Stomach (tissue), 8 donors: ENCODE measurements at regions not wholly inside any gene's neighbourhood (a gene's known extent, or its start where the extent isn't known, plus 50 kb on each side); places are given as distances from the start of the nearest gene placed in this dataset.
A peak's percentile ranks its signal among the peaks of the same experiment; 100 is the strongest.

Experiments used
- DNase-seq, 2 donors: peaks; one replicate each; pipeline versions ENCODE4 v3.0.0 to v3.0.0-alpha.2; 2013 to 2019
- H3K27ac ChIP-seq, 5 donors: fragments of 200-600 bp in 4 of 5; sonication (generic) in 4 of 5; one replicate each; pipeline ENCODE4 v1.5.1; 2013 to 2019; ENCODE audit warnings: mild to moderate bottlenecking in 1 of 5, moderate library complexity in 1 of 5
- H3K27me3 ChIP-seq, 3 donors: fragments of 200-600 bp; sonication (generic); one replicate each; pipeline ENCODE4 v1.5.1; 2017 to 2019; ENCODE audit warnings: mixed run types in 1 of 3
- H3K36me3 ChIP-seq, 4 donors: fragments of 200-600 bp; sonication (generic); 1 replicate in 3 of 4; 2 replicates in 1 of 4; pipeline ENCODE4 v1.5.1; 2016 to 2019
- H3K4me1 ChIP-seq, 4 donors: fragments of 200-600 bp; sonication (generic); one replicate each; pipeline ENCODE4 v1.5.1; 2016 to 2019
- H3K4me3 ChIP-seq, 4 donors: fragments of 200-600 bp; sonication (generic) in 3 of 4; one replicate each; pipeline ENCODE4 v1.5.1; 2016 to 2019; ENCODE audit warnings: mild to moderate bottlenecking in 1 of 4
- H3K9me3 ChIP-seq, 4 donors: fragments of 200-600 bp; sonication (generic); one replicate each; pipeline ENCODE4 v1.5.1; 2016 to 2019
- CTCF ChIP-seq, 7 experiments: fragments of 450-650 bp in 4 of 7; fragments of 200-600 bp in 3 of 7; sonication (generic) in 3 of 7; IDR thresholded peaks; one replicate each; pipeline ENCODE4 v1.5.1; 2016 to 2019; ENCODE audit warnings: antibody characterized with exemption in 7 of 7, control low read depth in 2 of 7, mild to moderate bottlenecking in 1 of 7
- EP300 ChIP-seq: sonication (generic); formaldehyde crosslinking; IDR thresholded peaks from one replicate; pipeline ENCODE4 v1.6.1; 2017; ENCODE audit warnings: antibody characterized with exemption
- POLR2A ChIP-seq, 4 donors: fragments of 450-650 bp; IDR thresholded peaks; one replicate each; pipeline ENCODE4 v1.6.1; 2016; ENCODE audit warnings: antibody characterized with exemption in 4 of 4, control low read depth in 2 of 4, mild to moderate bottlenecking in 1 of 4, moderate library complexity in 1 of 4
- POLR2AphosphoS5 ChIP-seq, 3 donors: sonication (generic); formaldehyde crosslinking; IDR thresholded peaks; one replicate each; pipeline ENCODE4 v1.6.1; 2016; ENCODE audit warnings: antibody characterized with exemption in 3 of 3
- WGBS, 5 donors: extraction: QIAGEN DNeasy Blood & Tissue Kit in 3 of 5; methylation state at CpG; one replicate each; pipeline versions ENCODE4 v1.1.5 to v1.1.7; 2013 to 2018; 5-methylcytosine and 5-hydroxymethylcytosine counted together
- intact Hi-C: fragments of 100-400 bp; cut with DNase I; formaldehyde crosslinking; loops from one replicate; pipeline ENCODE4 v1.15.1; 2023; ENCODE audit warnings: low total_unique reads
- donor health status: healthy with polysubstance abuse.
- donor health status: Bipolar disorder and iron deficiency.
- donor health status: healthy.

GRCh38 chr14:73783107-73783727, 68.4 kb upstream of the PTGR2 start:
- H3K4me3 ChIP-seq: peak overlapping the region in 1 of 4 donors; percentile 4
- no peaks in the 10 kb centered on the region for H3K27me3 ChIP-seq
- no peaks in the 10 kb centered on the region for H3K9me3 ChIP-seq
- H3K27ac ChIP-seq: peak overlapping the region; percentile 5 to 100 (median 98)
- no peak for DNase-seq
- no peaks in the 10 kb centered on the region for H3K36me3 ChIP-seq
- TF ChIP-seq POLR2AphosphoS5 (IDR thresholded peaks at IDR 0.05) (no peak), CTCF (IDR thresholded peaks at IDR 0.05) (no peak), POLR2A (IDR thresholded peaks at IDR 0.05) (no peak), EP300 (no peak)
- WGBS, 5 donors: 39 to 54% (median 46%) methylated on average over 10 of the region's 10 CpGs
- H3K4me1 ChIP-seq: peaks cover 38 to 76% (median 62%) of the 10 kb centered on the region in 4 donors
- intact Hi-C loops: no loop called here

- intact Hi-C loops: no loop called here
- Histone ChIP-seq H3K4me1 (peaks cover 36 to 76% (median 61%) of the 10 kb centered on the region in 4 donors), H3K36me3 (no peaks in the 10 kb centered on the region), H3K9me3 (no peaks in the 10 kb centered on the region), H3K27ac (peak overlapping the region in 4 of 5 donors; percentile 97 to 100 (median 98)), H3K4me3 (no peak overlapping the region), H3K27me3 (no peaks in the 10 kb centered on the region)
- TF ChIP-seq POLR2AphosphoS5 (IDR thresholded peaks at IDR 0.05): no peak
- no peak for TF ChIP-seq EP300
- no peak for TF ChIP-seq POLR2A (IDR thresholded peaks at IDR 0.05)
- TF ChIP-seq CTCF (IDR thresholded peaks at IDR 0.05): no peak
- DNase-seq: no peak
- WGBS, 5 donors: 89 to 94% (median 93%) methylated on average over 2 of the region's 2 CpGs
Measured at GRCh38 chr14:73782623-73783022, 68.4 kb upstream of the PNMA1 start.

GRCh38 chr14:73780896-73781295, 66.7 kb upstream of the PNMA1 start:
- H3K27me3 ChIP-seq: no peaks in the 10 kb centered on the region
- DNase-seq: no peak
- intact Hi-C loops: no loop called here
- TF ChIP-seq POLR2AphosphoS5 (IDR thresholded peaks at IDR 0.05) (no peak), EP300 (no peak)
- no peaks in the 10 kb centered on the region for H3K9me3 ChIP-seq
- no peaks in the 10 kb centered on the region for H3K36me3 ChIP-seq
- WGBS, 5 donors: 71 to 82% (median 76%) methylated on average over 3 of the region's 3 CpGs
- peak overlapping the region in 1 of 5 donors; percentile 98 for H3K27ac ChIP-seq
- peaks cover 41 to 85% (median 69%) of the 10 kb centered on the region in 4 donors for H3K4me1 ChIP-seq
- no peak overlapping the region for H3K4me3 ChIP-seq

DNA sequence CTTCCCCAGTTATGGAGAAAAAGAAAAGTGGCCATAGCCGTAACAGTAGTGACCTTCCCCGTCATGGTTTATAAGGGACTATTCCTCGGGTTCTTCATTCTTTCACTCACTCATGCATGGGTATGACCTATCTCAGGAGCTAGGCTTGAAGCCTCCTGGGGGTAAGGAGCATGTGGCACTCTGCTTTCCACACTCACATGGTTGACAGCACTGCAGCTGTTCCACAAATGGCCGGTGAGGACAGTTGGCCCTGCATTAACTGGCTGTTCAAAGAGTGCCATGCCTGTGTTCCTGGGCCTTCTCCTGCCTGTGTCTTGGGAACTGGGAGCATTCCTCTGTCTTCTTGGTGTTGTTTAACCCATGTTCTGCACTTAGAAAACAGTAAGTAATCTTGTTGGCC, 66.2 kb upstream of the PNMA1 start:
- Histone ChIP-seq H3K36me3 (no peaks in the 10 kb centered on the region), H3K4me3 (no peak overlapping the region), H3K27ac (peak overlapping the region in 2 of 5 donors; percentile 16 to 98), H3K4me1 (peaks cover 43 to 85% (median 69%) of the 10 kb centered on the region in 4 donors), H3K9me3 (no peaks in the 10 kb centered on the region), H3K27me3 (no peaks in the 10 kb centered on the region)
- no peak for TF ChIP-seq EP300
- TF ChIP-seq CTCF (IDR thresholded peaks at IDR 0.05): no peak
- no peak for TF ChIP-seq POLR2A (IDR thresholded peaks at IDR 0.05)
- no peak for TF ChIP-seq POLR2AphosphoS5 (IDR thresholded peaks at IDR 0.05)
- WGBS, 5 donors: 74 to 91% (median 88%) methylated on average over 4 of the region's 4 CpGs
- DNase-seq: no peak
- intact Hi-C loops: no loop called here

DNA sequence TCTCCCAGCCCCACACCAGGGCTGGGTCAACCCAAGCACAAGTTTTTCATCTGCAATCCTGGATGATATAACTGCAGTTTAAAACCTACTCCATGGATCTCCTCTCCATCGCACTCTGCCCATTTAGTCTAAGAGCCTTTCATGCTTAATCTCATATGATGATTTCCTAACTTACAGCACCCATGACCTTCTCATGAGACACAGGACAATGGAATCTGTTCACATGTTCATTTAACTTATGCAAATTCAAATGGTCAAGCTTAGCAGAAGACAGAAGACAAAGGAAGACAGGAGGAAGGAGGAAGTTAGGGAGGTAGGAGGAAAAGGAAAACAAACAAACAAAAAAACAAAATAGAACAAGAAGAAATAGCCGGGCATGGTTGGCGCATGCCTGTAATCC, 64.6 kb upstream of the PNMA1 start:
- Histone ChIP-seq H3K27ac (peak overlapping the region in 1 of 5 donors; percentile 36), H3K4me3 (no peak overlapping the region), H3K36me3 (no peaks in the 10 kb centered on the region), H3K27me3 (no peaks in the 10 kb centered on the region), H3K9me3 (no peaks in the 10 kb centered on the region), H3K4me1 (peaks cover 42 to 84% (median 69%) of the 10 kb centered on the region in 4 donors)
- no peak for DNase-seq
- TF ChIP-seq POLR2A (IDR thresholded peaks at IDR 0.05) (no peak), EP300 (no peak), POLR2AphosphoS5 (IDR thresholded peaks at IDR 0.05) (no peak), CTCF (IDR thresholded peaks at IDR 0.05) (no peak)
- 80 to 92% (median 89%) methylated on average over 3 of the region's 3 CpGs for WGBS, 5 donors
- intact Hi-C loops: no loop called here
